Fibroblast of pulmonary artery (primary cell): ENCODE measurements at regions not wholly inside any gene's neighbourhood (a gene's known extent, or its start where the extent isn't known, plus 50 kb on each side); places are given as distances from the start of the nearest gene placed in this dataset.

Experiments used
- DNase-seq: peaks from one replicate; pipeline ENCODE4 v3.0.0-alpha.2; 2010; ENCODE audit warnings: low read depth
- H3K4me3 ChIP-seq: replicated peaks from 2 replicates; pipeline ENCODE4 v1.5.1; 2011; ENCODE audit warnings: low read depth, mild to moderate bottlenecking, control low read depth, low read length, moderate library complexity
- CTCF ChIP-seq: IDR thresholded peaks from 2 replicates; pipeline ENCODE4 v1.5.1; 2011; ENCODE audit warnings: mild to moderate bottlenecking, control low read depth, low read length, inconsistent platforms; ENCODE audit errors: missing control alignments

GRCh38 chr1:244969355-244970235 is 105.3 kb upstream of the HNRNPU start:
- no peak for TF ChIP-seq CTCF
- H3K4me3 ChIP-seq = peak overlapping the region; percentile 58
- peak; percentile 97 for DNase-seq

- peak overlapping the region; percentile 58 for H3K4me3 ChIP-seq
- TF ChIP-seq CTCF = no peak
- peak; percentile 7 for DNase-seq
These were observed 104.5 kb upstream of the HNRNPU start for GRCh38 chr1:244968881-244969280.

- no peak overlapping the region for H3K4me3 ChIP-seq
- DNase-seq = peak; percentile 12
- TF ChIP-seq CTCF = no peak
These were observed 104.1 kb upstream of the HNRNPU start for GRCh38 chr1:244968471-244968871.

- no peak for TF ChIP-seq CTCF
- DNase-seq = no peak
- H3K4me3 ChIP-seq = no peak overlapping the region
These were observed 102.8 kb upstream of the HNRNPU start for GRCh38 chr1:244967159-244967558.

GRCh38 chr1:244965185-244966030 is 101.1 kb upstream of the HNRNPU start:
- H3K4me3 ChIP-seq = no peak overlapping the region
- DNase-seq = no peak
- TF ChIP-seq CTCF = no peak

- DNase-seq = peak; percentile 73
- no peak for TF ChIP-seq CTCF
- H3K4me3 ChIP-seq = peak overlapping the region; percentile 17
These were observed 100.0 kb upstream of the HNRNPU start for GRCh38 chr1:244964112-244964971.
